ENCODE measurements at regions not wholly inside any gene's neighbourhood (a gene's known extent, or its start where the extent isn't known, plus 50 kb on each side); places are given as distances from the start of the nearest gene placed in this dataset.

- no peak for DNase-seq
Observed at GRCh38 chr21:29443411-29444010, 144.8 kb downstream of the BACH1 start.

GRCh38 chr21:29448766-29449165, 150.0 kb downstream of the BACH1 start:
- DNase-seq = no peak

- no peak for DNase-seq
Observed at GRCh38 chr21:29449306-29449950, 150.7 kb downstream of the BACH1 start.

DNA sequence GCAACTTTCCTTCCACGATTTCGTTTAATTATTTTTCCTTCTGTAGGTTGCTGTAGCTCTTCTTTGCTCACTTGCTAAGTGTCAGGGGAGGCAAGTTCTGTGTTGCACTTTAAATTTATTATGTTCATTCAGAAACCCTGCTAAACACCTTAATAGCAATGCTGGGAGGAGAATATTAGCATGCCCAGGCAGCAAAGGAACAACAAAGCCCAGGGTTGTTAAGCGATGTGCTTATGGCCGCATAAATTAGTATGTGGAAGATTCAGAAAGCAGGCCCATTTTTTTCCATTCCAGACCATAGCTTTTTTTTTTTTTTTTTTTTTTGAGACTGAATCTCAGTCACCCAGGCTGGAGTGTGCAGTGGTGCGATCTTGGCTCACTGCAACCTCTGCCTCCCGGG, 151.3 kb downstream of the BACH1 start:
- DNase-seq = no peak

- DNase-seq = no peak
Observed at GRCh38 chr21:29453511-29453910, 154.8 kb downstream of the BACH1 start.

DNA sequence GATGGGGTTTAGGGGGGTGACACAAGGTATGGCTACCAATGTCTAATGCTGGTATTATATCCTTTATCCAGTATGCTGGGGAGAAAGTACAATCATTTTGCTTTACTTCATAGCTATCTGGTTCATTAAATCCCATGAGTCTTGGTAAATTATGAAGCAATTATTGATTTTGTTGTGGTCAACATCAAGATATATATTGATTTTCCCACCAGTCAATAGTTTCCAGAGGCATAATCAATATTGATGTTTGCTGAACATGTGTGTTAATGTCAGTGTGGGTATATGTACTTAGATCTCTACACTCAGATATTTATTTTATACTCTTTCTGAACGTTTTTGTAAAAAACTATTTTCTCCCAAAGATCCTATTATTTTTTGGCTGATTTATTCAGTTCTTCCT, 155.5 kb downstream of the BACH1 start:
- no peak for DNase-seq

- no peak for DNase-seq
Observed at GRCh38 chr21:29462479-29462878, 163.8 kb downstream of the BACH1 start.

DNA sequence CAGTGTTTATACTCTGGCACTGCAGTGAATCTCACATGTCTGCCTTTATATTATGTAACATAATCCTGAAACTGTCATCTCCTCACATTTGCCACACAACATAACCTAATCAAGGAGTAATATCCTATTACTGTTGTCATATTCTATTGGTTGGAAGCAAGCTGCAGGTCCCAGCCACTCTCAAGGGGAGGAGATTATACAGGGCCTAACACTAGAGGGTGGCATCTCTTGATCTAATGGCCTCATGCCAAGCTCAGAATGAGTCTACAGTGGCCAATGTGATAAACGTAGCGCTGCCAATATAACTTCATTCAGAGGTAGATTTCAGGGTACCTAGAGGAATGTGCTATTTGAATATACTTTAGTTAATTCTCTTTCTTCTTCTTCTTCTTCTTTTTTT, 166.8 kb downstream of the BACH1 start:
- DNase-seq = peak; percentile 7

GRCh38 chr21:29466532-29466931, 167.8 kb downstream of the BACH1 start:
- no peak for DNase-seq

DNA sequence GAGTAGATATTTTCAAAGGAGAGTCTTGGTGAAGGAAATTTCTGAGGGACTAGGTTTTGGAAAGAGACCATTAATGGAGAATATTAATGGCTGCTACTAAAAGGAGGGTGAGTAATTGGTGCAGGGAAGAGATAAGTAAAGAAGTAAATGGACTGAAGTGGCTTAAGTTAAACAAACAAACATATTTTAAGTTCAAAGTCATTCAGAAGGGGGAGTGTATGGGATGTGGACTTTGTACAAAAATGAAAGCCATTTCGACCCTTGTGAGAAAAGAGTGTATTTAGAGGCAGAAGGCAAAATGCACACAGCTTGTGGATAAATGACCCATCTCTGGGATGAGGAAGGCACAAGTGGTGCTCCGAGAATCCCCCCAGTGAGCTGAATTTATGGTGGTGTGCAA, 171.7 kb downstream of the BACH1 start:
- no peak for DNase-seq

- DNase-seq = no peak
Observed at GRCh38 chr21:29473808-29474207, 175.1 kb downstream of the BACH1 start.

DNA sequence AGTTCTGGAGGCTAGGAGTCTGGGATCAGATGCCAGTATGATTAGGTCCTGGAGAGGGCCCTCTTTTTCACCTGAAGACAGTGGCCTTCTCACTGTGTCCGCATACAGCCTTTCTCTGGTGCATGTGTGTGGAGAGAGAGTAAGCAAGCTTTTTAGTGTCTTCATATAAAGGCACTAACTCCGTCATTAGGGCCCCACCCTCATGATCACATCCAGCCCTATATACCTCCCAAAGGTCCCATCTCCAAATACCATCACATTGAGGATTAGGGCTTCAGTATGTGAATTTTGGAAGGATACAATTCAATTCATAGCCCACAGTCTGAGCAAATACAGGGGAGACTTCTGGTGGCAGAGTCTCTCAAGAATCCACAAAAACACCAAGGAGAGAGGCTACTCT, 176.6 kb downstream of the BACH1 start:
- no peak for DNase-seq

GRCh38 chr21:29477347-29477746, 178.6 kb downstream of the BACH1 start:
- DNase-seq = no peak

- no peak for DNase-seq
Observed at GRCh38 chr21:29477941-29478340, 179.2 kb downstream of the BACH1 start.

DNA sequence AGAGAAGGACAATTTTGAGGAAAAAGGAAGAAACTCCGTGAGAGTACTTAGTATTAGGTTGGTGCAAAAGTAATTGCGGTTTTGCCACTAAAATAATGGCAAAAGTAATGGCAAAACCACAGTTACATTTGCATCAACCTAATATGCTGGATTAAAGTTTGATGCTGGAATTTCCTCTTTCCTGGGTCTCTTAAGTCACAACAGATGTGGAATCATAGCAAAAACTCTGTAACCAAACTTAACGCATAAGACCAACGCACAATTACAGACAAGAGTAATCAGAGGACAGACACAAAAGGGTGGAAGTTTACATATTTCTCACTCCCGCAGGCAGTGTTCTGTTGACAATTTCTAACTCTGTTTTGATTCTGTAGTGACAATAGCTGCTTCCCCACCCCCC, 182.4 kb downstream of the BACH1 start:
- DNase-seq = no peak

DNA sequence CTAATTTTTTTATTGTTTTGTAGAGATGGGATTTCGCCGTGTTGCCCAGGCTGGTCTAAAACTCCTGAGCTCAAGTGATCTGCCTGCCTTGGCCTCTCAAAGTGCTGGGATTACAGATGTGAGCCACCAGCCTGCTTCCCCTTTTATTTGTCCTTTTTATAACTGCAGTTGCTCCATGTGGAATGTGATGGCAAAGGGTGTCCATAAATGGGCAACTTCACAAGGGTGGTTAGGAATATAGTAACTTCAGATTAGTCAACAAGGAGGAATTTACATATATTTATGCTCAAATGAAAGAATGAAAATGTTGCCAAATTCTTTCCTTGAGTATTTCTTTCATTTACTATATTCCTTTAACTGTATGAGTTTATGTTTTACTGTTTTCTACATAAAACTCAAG, 182.9 kb downstream of the BACH1 start:
- DNase-seq = no peak

GRCh38 chr21:29486306-29486807, 187.6 kb downstream of the BACH1 start:
- DNase-seq = no peak

All from NCI-H524 treated with DMSO at 0.1 percent for 48 hours (cell line).